Urothelium cell line (cell line): ENCODE measurements at regions not wholly inside any gene's neighbourhood (a gene's known extent, or its start where the extent isn't known, plus 50 kb on each side); places are given as distances from the start of the nearest gene placed in this dataset.

Experiments
- DNase-seq: peaks from one replicate; pipeline ENCODE4 v3.0.0; 2011; ENCODE audit warnings: low spot score, mixed read lengths
- FAIRE-seq: peaks from 2 replicates; lab custom pipeline; 2011; peaks lifted over from hg19 to GRCh38; lab: Jason Lieb, UNC

DNA sequence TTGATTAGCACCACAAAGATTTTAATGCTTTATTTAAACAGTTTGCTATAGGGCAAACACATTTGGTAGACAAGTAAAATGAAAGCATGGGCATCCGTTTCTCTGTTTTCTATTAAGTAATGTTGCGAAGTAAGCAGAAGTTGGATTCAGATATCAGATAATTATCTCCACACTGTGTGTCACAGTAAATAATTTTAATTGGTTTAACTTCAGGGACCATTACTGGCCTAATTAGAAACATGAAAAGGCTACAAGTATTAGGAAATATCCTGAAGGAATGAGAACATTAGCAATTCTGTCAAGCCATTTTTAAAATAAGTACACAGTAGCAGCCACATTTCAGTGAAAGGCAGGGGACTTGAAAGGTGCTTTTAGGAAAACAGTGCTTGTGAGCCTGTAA is 975.4 kb downstream of the NR2F1-AS1 start:
- DNase-seq (no peak), FAIRE-seq (no peak)

DNA sequence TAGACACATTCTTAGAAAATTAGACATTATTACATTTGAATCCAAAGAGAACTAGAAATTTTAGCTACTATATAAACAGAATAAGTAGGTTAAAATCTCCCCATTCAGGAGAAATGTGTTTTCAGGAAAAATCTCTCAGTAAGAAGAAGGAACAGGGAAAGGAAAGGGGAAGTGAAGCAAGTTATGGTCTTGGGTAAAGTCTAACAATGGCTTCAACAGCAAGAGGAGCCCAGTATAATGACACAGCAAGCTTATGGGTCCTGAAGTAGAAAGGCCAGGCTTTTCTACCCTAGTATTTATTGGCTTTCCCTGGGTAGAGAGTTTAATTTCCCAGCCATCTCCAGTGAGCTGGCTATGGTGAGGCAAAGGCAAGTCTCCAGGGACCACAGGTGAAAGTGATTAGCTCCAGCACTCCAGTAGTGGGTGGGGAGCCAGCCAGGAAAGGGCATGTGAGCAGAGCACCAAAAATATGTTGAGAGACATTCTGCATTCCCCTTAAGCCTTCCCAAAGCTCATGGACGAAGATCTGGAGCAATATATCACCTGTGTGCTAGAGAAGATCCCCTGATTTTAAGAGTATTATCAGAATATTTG is 981.7 kb downstream of the NR2F1-AS1 start:
- FAIRE-seq (no peak), DNase-seq (no peak)

DNA sequence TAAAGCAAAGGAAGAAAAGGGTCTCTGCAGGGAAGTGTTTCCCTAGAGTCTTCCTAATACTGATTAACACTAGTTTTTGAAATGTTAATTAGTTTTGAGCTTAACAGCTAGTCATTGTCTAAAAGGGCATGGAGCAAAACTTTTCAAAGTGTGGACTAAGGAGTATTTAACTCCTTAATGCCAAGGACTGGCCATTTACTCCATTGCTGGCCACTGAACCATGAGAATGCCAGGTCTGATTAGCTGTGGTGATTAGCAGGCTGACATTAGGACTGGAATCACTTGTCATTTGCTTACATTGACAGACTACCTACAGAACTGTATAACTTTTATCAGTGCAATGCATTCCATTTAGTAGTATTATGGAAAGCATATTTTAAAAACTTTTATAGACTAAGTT is 987.0 kb downstream of the NR2F1-AS1 start:
- FAIRE-seq (no peak), DNase-seq (no peak)

DNA sequence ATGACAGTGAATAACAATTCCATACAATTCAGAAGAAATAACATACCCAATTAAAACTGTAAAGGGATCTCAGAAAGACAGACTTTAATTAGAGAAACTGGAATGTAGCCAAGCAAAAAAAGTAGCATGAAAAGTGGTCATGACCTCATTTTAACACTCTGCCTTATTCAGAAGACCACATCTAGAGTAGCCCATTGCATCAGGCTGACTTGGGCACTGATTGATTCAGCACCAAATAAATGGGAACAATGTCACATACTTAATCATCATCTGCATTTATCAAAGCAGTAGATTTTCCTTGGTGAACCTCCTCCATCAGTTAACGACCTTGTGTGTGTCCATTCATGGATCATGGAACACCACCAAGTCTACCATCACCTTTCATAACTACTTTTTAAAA is 992.1 kb downstream of the NR2F1-AS1 start:
- DNase-seq (no peak), FAIRE-seq (no peak)

DNA sequence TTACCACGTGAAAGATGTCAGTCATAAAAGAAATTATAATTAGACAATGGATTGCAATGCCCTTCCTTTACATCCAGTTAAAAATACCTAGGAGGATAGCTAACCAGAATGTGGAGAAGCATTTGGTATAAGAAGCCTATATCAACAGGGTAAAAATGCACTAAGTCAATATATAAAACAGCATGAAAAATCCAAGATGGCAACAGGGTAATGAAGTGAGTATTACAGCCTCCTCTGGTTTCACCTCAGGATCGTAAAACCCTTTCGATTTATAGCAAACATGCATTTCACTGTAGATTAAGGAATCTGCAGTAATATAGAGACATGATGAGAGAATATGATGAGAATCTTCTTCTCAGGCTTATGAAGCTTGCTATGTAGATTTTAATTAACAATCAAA is 999.3 kb downstream of the NR2F1-AS1 start:
- no peak for FAIRE-seq
- no peak for DNase-seq

DNA sequence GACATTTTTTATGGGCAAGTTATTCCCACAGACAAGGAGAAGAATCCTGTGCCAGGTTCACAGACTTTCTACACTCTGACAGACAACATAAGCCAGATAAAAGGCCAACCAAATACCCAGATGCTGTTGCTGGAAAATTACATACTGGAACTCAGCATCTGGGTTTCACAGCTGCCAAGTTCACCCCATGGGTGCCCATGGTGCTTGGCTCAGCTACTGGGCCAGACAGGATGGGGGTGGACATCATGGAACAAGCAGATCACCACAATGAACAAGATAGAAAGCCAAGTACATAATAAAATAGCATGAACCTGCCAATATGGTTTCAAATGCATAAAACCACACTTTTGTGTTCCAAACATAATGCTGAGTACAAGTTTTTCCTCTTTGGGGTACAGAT is 999.8 kb downstream of the NR2F1-AS1 start:
- FAIRE-seq (no peak), DNase-seq (no peak)

DNA sequence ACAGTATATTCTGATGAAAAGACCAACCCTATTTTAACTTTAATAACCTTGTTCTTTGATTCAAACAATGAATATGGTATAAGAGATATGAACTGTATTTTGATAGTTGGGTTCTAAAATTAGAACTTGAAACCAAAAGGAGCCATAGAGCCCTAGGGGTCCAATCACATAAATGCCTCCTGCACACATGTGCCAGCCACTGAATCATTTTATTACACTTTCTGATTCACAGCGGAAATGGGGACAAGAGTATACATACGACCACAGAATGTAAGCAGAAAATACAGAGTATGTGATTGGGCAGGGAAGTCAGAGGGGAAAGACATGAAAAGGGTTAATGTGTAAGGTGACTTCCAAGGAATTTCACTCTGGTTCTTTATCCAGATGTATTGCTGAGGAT is 1000.2 kb downstream of the NR2F1-AS1 start:
- FAIRE-seq (no peak), DNase-seq (no peak)

DNA sequence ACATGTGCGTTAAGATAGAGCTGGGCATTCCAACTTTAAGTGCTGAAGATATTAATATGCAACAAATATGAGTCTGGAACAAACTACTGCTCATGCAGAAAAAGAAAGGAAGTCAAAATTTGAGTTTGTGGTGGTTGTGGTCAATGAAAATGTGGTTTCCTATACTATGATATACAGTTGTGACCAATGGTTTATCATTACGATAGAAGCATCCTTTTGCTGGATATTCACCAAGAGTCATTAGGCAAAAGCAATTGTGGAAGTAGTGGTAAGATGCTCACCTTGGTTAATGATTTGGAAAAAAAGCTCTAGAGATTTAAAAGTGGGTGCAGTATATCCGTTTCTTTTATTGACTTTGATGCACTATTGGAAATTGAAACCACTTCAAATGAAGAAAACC is 1007.0 kb downstream of the NR2F1-AS1 start:
- DNase-seq = no peak
- FAIRE-seq = no peak

DNA sequence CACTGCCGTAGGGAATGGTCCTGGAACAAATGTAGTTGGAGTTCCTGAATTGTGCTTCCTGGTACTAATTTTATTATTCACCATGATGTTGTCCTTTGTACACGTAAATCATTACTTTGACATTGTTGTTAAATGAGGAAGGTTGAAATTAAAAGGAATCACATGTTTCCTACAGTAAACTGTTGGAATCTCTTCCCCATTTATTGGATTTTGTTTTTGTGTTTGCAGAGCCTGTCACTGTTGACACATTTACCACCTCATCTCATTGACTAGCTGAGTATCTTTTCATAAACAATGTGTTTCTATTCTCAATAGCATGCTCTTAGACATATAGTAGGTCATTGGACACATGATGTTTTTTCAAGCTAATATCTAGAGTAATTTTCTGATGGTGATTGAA is 1012.5 kb downstream of the NR2F1-AS1 start:
- FAIRE-seq = no peak
- DNase-seq = no peak

DNA sequence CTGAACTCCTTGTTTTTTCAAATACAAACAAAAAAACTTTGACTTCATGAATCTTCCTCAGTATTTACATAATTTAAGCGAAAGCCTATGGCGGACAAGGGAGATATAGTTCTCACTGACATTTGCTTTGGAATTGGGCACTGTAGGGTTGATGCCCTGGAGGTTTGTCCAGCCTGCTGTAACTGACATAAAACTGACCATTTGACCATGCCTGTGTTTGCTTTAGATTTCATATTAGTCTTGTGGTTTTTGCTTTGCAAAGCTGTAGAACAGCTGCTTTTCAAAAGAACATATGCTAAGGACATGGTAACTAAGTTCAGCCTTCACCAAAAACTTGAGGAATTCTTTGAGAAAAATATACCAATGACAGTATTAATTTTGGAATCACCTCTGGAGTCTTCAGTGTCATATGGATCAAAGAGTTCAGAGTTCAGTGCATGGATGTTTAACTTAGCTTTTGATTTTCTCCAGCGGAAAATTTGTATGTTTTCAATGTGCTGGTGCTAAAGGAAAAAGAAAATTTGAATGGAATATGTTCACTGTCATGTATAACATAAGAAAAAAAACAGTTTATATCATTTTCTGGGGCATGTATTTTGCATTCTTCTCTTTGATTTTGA is 1013.1 kb downstream of the NR2F1-AS1 start:
- no peak for FAIRE-seq
- no peak for DNase-seq

DNA sequence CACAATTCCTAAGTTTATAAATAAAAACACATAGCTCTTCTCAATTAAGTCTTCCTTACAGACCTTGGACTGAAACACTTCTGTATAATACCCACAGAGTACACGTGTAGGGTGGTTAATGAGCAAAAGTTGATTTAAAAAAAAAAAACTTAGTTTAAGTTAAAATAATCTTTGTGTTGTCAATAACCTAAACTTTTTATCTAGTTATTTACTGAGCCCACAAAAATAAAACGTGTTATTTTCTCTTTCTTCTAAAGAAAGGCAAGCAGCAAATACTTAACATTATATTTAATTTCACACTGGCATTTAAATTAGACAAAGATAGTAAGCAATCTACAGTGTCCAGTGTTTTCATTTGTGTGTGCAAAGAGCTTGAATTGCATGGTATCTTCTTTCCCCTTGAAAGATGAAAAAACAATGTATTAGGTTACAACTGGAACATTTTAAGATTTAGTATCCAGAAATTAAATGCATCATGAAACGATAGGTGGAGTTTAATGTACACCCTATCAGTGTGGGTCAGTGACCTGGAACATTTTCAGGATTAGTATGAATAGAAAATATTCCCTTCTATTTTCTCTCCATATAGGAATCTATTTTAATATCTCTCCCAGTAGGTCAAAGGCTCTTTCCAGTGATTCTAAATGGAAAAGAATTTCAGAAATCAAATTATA is 1014.8 kb downstream of the NR2F1-AS1 start:
- FAIRE-seq (no peak), DNase-seq (no peak)

DNA sequence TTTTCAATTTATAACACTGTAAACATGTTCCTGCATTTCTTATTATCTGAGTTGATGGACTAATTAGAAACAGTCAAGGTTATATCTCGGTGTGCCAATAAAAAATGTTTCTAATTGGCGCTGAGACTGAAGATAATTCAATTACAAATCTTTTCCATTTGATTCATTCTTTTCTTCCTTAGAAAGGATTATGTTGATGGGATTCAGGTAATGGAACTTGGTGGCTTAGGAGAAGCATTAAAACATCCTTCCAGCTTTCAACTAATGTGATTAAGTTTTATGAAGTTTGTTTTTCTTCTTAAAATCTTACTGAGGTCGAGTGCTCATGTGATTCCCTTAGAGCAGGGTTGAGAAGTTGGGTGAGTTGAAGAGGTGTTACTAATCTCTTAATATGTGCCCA is 1015.3 kb downstream of the NR2F1-AS1 start:
- FAIRE-seq (no peak), DNase-seq (no peak)

DNA sequence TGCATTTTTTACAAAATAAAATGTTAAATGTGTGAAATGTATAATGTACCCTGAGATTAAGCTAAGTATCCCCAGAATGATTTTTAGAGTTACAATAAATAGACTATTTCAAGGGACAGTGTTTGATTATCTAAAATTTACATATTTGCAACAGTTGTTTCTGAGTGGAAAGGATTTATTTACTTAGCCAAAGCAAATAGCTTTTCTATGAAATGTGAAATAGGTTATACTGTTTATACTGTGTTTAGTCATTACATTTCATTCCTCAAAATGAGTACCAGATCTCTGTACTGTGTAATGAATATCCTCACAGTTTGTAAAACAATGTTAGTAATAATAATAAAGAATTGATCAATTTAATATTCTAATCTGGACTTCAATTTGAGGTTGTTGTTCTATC is 1019.0 kb downstream of the NR2F1-AS1 start:
- FAIRE-seq = no peak

DNA sequence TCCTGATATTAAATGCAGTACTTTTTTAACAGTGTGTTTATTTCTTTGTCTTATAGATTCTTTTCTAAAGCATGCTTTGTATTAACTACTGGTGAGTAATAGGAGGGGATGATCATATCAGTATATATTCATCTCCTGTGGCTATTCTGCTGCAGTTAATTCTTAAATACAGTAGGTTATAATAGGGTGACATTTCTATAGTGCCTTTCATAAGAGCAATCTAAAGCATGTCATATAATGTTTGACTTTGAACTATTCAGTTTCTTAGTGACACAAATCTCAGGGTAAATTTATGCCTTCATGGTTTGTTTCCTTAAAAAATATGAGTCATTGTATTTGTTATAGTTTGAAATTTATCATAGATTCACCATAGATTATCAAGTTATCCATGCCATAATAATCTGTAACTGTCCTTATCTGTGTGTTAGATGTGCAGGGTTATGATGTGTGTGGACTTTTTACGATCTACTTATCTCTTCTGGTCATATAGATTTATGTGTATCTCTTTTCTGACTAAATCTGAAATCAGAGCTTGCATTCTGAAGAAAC is 1019.5 kb downstream of the NR2F1-AS1 start:
- DNase-seq (no peak), FAIRE-seq (no peak)

More for the DNA sequence above, 1019.0 kb downstream of the NR2F1-AS1 start:
- DNase-seq = no peak

DNA sequence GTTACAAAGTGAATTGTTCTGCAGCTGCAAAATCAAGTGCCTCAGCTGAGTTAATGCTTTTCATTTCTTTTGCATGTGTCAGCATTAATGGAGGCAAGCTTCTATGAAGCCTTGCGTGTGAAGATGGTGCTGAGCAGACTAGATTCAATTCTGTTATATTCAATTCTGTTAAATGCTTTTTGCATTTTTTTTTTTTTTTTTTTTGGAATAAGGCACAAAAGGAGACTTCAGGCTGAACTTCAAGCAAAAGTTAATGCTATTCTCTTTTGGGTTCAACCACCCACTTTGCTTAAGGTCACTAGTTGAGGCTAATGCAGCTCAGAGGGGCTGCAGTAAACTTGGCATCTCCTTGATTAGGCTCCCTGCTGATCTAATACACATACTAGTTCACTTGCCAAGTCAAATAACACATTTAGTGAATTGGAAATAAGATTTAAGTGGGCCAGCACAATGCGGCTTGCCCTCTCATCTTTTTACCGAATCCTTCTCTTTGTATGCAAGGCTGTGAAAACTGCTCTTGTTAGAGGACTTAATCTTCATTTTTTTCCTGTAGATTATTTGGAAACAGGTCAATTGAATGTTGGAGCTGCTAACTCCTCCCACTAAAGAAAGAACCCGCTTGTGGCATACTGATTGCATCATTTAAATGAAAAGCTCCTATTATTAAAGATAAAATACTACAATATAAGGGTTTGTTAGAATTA is 1020.2 kb downstream of the NR2F1-AS1 start:
- FAIRE-seq (no peak), DNase-seq (no peak)

DNA sequence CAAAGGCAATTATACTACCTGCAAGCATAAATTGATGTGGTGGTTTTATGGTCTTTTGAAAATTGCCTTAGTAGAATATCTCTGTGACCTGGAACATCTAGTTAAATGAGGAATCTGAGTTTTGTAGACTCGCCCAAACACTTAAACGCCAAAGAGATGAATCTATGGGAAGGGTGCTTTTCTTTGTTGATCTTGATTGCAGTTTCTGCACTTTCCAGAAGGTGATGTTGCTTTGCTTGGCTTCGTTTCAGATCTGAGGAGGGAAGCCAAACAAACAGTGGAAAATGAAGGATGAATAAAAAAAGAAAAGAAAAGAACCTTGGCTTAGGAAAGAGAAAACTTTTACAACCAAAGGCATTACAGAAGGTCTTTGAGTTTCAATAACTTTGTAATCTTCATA is 1021.2 kb downstream of the NR2F1-AS1 start:
- DNase-seq = peak; percentile 6
- FAIRE-seq = no peak

DNA sequence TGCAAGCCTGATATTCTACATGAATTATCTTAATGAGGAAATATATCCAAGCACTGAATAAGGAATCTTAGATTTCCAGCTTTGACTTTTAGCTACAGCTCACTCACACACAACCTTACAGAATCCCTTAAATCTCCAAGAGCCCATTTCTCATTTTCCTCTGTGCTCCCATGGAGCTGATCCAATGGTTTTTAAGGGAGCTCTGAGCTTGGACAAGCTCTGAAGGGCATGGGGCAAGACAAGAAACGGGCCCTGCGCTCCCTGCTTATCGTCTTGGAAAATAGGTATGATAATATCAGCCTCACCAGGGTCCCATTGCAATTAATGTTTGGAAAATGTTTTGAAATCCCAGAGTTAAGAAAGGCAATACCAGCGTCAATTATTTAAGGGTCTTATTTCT is 1021.7 kb downstream of the NR2F1-AS1 start:
- FAIRE-seq (no peak), DNase-seq (no peak)

DNA sequence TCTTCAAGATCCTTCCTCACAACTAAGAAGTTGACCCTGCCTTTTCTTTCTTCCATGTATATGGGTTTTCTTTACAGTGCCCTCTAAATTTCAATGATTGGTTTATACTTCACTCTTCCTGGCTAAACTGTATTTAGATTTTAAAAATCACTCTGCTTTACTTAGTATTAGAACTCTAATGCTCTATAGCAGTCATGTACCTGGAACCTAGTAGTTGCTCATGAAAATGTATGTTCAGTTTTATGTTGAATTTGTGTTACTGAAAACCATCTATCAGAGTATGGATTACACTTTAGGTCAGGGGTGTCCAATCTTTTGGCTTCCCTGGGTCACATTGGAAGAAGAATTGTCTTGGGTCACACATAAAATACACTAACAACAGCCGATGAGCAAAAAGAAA is 1024.3 kb downstream of the NR2F1-AS1 start:
- DNase-seq (no peak), FAIRE-seq (no peak)

DNA sequence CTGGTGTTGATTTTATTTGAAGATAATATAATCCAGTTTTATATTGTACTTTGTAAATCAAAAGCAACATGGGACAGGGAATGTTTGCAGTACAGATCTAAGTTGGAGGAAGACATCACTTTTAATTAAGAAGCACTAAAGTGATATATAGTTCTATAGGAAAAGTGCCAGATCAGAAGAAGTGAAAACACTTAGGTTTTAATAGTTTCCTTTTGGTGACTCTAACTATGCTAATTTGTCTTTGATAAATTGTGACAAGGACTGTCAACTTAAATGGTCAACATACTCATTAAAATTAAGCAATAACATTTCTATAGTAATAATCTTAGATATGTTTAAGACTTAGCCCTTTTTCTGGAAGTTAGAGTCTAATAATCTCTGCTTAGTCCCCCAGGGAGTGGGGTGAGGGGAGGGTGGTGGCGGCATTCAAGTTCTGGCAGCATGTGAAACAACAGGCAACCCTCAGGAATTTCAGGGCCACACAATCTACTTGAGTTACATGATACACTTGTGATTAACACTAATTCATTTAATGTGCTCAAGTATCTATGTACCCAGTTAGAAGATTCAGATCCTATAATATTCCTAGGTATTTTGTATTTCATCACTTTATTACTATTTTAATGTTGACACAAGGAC is 1026.5 kb downstream of the NR2F1-AS1 start:
- DNase-seq = no peak
- FAIRE-seq = no peak

DNA sequence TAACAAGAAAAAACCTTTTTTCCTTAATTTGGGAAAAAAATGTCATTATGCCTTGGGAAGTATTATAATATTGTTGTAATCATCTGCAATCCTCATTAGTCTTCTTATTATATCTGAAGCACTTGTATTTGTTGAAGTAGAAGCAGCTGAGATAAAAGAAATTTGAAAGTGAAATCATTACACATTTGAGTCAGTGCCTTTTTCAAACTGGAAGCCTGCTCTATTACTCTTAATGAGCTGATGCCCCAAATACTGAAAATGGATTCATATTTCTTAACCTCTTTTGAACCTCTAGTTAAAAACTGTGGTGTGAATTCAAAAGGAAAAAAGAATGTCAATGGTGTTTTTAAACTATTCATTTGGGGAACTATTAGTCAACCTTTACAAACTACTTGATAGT is 1027.7 kb downstream of the NR2F1-AS1 start:
- FAIRE-seq (no peak), DNase-seq (no peak)
